NCI-H510A (cell line): ENCODE measurements at regions not wholly inside any gene's neighbourhood (a gene's known extent, or its start where the extent isn't known, plus 50 kb on each side); places are given as distances from the start of the nearest gene placed in this dataset.
"Not testable (repeated sequence)": the region's sequence is repeated elsewhere in the genome, so short reads cannot be mapped to it uniquely, and the experiment has no call there.

Source experiments
- DNase-seq: peaks from one replicate; lab custom pipeline; 2025; lab: John Stamatoyannopoulos, UW

DNA sequence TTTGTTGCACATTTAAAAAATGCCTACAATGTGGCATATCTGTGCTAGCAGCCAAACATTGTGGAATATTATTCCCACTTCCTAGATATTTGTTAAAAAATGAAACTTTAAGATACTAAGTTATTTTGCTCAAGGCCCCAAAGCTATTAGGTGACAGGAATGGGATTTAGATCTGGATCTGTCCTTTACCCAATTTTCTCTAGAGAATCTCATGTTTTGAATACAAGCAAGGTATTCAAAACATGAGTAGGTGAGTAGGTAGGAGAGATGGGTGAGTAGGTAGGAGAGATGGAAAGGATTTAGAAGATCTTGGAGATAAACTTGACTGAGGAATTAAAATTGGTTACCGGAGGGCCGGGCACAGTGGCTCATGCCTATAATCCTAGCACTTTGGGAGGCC, 61.2 kb upstream of the AKIRIN2 start:
- DNase-seq: no peak

DNA sequence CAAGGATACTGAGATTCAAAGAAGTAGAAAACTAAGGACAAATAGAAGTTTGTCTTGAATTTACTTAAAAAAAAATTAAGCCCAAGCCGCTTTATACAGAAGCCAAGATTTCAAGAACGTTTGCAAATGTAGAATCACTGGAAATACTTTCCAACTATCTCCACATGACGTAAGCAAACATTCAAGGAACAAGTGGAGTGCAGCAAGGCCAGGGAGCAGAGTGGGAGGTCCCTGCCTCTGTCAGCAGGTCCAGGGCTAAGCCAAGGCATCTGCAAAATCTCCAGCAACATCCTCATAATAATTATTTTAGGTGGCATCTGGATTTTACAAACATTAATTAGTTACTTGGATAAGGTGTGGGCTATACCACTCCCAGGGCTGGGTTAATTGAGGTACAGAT, 60.1 kb upstream of the AKIRIN2 start:
- no peak for DNase-seq

DNA sequence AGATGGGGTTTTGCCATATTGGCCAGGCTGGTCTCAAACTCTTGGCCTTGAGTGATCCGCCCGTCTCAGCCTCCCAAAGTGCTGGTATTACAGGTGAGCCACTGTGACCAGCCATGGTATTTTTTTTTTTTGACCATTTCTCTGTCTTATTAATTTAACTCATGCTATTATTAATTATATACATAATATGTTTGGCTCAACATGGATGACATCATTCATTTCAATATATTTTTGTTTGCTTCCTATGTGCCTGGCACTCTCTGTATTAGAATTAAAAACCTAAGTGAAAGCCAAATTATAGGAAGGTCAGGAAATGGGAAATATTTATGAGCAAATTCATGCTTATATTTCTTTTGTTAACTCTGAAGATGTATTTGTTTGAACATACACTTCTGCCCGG, 55.8 kb upstream of the AKIRIN2 start:
- no peak for DNase-seq

DNA sequence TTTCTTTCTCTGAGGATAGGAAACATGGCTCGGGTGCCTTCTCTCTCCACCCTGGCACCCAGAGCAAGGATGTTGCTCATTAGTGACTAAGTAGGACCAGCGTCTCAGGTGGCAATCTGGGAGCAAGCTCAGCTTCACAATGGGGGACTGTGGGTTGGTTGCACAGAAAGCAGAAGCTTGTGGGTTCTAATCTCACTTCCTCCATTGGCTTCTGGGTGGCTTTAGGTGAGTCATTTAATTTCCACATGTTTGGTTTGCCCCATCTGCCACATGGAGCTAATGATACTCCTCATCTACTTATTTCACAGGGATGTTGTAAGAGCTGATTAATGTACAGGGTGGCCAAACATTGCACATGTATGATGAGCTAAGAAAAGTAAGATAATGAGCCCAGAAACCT, 54.8 kb upstream of the AKIRIN2 start:
- no peak for DNase-seq

DNA sequence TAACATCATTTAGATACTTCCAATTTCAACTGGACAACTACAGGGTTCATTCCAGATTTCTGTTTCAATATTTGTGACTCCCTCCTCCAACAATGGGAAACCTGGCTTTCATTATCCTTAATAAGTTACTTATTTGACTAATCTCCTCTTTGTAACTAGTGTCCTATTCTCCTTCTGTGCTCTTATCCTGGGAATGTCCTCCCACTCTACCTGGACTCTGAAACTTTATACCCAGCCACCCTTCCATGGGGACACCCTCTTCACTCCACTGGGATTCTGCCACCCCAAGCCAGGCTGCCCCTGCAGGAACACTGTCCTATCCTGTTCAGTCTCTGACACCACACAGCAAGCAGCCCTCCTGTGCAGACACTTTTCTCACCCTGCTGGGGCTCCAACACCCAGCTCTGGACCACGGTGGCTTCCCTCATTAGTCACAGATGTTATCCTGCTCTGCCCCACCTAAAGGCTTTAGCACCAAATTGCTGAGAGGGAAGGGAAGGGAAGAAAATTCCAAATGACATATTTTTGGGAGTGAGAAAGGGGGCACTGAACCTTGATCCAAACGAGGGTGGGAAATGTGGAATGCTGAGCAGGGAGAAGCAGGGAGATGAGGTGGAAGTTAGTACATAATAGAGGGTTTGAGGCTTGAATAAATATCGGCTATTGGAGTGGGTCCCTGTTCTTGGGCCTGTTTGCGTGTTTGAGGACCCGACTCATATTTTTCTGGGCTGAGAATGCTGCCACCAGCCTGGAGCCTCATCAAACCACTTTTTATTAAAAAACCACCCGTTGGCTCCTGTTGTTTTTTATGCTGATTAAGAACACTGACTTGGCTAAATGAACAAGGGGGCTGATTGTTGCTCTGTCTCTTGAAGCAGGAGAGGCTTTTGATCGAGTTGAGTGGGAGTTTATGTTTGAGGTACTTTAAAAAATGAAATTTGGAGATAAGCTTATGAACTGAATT, 54.0 kb upstream of the AKIRIN2 start:
- no peak for DNase-seq

DNA sequence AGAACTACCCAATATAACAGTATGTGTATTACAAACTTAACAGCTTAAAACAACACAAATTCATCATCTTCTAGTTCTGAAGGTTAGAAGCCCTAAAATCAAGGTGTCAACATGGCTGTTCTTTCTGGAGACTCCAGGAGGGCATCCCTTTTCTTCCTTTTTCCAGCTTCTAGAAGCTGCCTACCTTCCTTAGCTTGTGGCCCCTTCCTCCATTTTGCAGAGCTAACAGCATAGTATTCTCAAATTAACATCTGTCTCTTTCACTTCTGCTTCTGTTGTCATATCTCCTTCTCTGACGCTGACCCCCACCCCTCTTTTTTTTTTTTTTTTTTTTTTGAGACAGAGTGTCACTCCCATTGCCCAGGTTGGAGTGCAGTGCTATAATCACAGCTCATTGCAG, 52.8 kb upstream of the AKIRIN2 start:
- no peak for DNase-seq

DNA sequence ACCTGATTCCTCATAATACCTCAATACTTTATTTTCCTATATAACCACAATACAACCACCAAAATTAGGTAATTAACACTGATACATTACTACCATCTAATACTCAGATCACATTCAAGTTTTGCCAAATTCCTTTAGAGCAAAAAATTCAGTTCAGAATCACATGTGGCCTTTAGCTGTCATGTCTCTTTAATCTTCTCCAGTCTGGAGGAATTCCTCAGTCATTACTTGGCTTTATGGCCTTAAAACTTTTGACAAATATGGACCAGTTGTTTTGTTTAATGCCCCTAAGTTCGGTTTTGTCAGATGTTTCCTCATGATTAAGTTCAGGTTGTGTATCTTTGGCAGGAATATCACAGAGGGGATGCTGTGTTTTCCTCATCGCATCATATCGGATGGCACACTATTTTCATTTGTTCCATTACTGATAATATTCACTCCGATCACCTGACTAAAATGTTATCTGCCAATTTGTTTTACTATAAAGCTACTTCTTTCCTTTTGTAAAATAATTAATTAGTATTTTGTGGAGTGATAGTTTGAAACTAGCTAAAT, 51.2 kb upstream of the AKIRIN2 start:
- DNase-seq: no peak

DNA sequence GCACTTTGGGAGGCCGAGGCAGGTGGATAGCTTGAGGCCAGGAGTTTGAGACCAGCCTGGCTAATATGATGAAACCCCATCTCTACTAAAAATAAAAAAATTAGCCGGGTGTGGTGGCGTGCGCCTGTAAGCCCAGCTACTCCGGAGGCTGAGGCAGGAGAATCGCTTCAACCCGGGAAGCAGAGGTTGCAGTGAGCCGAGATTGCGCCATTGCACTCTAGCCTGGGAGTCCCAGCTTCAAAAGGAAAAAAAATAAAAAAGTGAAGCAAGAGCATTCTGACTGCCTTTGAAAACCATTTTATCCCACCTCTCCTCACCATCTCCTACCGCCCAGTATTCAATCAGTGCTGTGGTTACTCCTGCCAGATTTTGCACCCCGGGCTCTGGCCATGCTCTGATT, 50.5 kb upstream of the AKIRIN2 start:
- not testable (repeated sequence) for DNase-seq
